ENCODE measurements at regions not wholly inside any gene's neighbourhood (a gene's known extent, or its start where the extent isn't known, plus 50 kb on each side); places are given as distances from the start of the nearest gene placed in this dataset.

DNA sequence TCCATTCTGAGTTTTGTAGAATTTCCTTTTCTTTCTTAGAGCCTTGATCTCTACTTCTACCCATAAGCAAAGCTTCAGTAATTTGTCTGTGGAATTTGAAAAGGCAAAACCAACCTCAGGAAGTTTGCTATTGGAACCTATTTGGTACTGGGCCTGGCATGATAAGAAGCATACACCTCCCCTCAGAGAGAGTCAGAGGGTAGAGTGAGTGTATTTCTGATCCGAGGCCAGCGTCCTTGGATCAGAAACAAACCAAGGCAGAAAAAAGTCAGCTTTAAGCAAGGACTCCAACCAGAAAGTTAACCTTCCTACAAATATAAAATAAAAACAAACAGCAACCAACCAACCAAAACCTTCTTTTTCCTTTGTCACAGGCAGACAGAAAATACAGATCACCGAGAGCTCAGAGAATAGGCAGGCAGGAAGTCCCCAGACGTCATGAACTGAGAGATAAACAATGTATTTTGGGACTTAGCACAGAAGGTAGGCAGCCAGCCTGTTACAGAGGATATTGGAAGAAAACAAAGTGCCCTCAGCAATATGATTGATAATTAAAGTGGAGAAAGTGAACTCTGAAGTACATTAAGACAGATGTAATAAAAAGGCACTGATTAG, 141.5 kb downstream of the NEDD1 start:
- TF ChIP-seq RARB (CRISPR knock-in tag; IDR thresholded peaks at IDR 0.05) (no peak), BACH2 (CRISPR knock-in tag; IDR thresholded peaks at IDR 0.05; ENCODE audit: borderline replicate concordance) (no peak), OSR1 (CRISPR knock-in tag; IDR thresholded peaks at IDR 0.05) (no peak), PPARA (CRISPR knock-in tag; IDR thresholded peaks at IDR 0.05; ENCODE audit: borderline replicate concordance) (no peak), ISL1 (CRISPR knock-in tag; IDR thresholded peaks at IDR 0.05) (no peak), GLIS3 (CRISPR knock-in tag; IDR thresholded peaks at IDR 0.05) (no peak), ZC3H10 (CRISPR knock-in tag; IDR thresholded peaks at IDR 0.05) (no peak), TOX (CRISPR knock-in tag; IDR thresholded peaks at IDR 0.05; ENCODE audit: borderline replicate concordance) (no peak), ZFP30 (CRISPR knock-in tag; IDR thresholded peaks at IDR 0.05) (no peak), CSDC2 (CRISPR knock-in tag; IDR thresholded peaks at IDR 0.05) (no peak), ESRRG (CRISPR knock-in tag; IDR thresholded peaks at IDR 0.05) (no peak), ZNF70 (CRISPR knock-in tag; IDR thresholded peaks at IDR 0.05) (no peak)
- TF ChIP-seq, protein P1, sequence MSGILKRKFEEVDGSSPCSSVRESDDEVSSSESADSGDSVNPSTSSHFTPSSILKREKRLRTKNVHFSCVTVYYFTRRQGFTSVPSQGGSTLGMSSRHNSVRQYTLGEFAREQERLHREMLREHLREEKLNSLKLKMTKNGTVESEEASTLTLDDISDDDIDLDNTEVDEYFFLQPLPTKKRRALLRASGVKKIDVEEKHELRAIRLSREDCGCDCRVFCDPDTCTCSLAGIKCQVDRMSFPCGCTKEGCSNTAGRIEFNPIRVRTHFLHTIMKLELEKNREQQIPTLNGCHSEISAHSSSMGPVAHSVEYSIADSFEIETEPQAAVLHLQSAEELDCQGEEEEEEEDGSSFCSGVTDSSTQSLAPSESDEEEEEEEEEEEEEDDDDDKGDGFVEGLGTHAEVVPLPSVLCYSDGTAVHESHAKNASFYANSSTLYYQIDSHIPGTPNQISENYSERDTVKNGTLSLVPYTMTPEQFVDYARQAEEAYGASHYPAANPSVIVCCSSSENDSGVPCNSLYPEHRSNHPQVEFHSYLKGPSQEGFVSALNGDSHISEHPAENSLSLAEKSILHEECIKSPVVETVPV (CRISPR knock-in tag; IDR thresholded peaks at IDR 0.05) = no peak
- TF ChIP-seq, protein P2, sequence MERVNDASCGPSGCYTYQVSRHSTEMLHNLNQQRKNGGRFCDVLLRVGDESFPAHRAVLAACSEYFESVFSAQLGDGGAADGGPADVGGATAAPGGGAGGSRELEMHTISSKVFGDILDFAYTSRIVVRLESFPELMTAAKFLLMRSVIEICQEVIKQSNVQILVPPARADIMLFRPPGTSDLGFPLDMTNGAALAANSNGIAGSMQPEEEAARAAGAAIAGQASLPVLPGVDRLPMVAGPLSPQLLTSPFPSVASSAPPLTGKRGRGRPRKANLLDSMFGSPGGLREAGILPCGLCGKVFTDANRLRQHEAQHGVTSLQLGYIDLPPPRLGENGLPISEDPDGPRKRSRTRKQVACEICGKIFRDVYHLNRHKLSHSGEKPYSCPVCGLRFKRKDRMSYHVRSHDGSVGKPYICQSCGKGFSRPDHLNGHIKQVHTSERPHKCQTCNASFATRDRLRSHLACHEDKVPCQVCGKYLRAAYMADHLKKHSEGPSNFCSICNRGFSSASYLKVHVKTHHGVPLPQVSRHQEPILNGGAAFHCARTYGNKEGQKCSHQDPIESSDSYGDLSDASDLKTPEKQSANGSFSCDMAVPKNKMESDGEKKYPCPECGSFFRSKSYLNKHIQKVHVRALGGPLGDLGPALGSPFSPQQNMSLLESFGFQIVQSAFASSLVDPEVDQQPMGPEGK (CRISPR knock-in tag; IDR thresholded peaks at IDR 0.05; ENCODE audit: borderline replicate concordance) = no peak
- ATAC-seq = no peak

DNA sequence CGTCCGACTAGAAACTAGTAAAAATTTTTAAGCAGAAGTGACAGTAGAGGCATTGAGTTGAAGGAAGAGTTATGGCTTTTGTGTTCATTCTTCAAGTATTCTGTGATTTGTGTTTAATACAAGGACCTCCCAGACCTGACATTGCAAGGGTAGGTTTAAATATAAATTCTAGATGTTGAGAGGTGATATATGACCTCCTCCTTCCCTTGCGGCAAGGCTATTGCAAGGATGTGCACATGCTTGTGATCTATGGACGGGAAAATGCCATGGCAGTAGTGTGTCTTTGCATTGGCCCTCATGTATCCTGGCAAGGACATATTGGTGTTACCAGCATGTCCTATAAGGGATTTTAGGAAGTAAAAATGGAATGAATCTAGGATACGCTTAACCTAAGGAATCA, 143.5 kb downstream of the NEDD1 start:
- TF ChIP-seq, protein P3, sequence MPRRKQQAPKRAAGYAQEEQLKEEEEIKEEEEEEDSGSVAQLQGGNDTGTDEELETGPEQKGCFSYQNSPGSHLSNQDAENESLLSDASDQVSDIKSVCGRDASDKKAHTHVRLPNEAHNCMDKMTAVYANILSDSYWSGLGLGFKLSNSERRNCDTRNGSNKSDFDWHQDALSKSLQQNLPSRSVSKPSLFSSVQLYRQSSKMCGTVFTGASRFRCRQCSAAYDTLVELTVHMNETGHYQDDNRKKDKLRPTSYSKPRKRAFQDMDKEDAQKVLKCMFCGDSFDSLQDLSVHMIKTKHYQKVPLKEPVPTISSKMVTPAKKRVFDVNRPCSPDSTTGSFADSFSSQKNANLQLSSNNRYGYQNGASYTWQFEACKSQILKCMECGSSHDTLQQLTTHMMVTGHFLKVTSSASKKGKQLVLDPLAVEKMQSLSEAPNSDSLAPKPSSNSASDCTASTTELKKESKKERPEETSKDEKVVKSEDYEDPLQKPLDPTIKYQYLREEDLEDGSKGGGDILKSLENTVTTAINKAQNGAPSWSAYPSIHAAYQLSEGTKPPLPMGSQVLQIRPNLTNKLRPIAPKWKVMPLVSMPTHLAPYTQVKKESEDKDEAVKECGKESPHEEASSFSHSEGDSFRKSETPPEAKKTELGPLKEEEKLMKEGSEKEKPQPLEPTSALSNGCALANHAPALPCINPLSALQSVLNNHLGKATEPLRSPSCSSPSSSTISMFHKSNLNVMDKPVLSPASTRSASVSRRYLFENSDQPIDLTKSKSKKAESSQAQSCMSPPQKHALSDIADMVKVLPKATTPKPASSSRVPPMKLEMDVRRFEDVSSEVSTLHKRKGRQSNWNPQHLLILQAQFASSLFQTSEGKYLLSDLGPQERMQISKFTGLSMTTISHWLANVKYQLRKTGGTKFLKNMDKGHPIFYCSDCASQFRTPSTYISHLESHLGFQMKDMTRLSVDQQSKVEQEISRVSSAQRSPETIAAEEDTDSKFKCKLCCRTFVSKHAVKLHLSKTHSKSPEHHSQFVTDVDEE (CRISPR knock-in tag; IDR thresholded peaks at IDR 0.05) = no peak
- TF ChIP-seq ZNF8 (CRISPR knock-in tag; IDR thresholded peaks at IDR 0.05) = no peak
- no peak for TF ChIP-seq ZC3H10 (CRISPR knock-in tag; IDR thresholded peaks at IDR 0.05)
- TF ChIP-seq, protein P1 (CRISPR knock-in tag; IDR thresholded peaks at IDR 0.05) = no peak
- no peak for TF ChIP-seq RARB (CRISPR knock-in tag; IDR thresholded peaks at IDR 0.05)
- no peak for TF ChIP-seq TCF4 (CRISPR knock-in tag; IDR thresholded peaks at IDR 0.05; ENCODE audit: borderline replicate concordance)
- no peak for TF ChIP-seq OSR1 (CRISPR knock-in tag; IDR thresholded peaks at IDR 0.05)
- no peak for TF ChIP-seq ZNF70 (CRISPR knock-in tag; IDR thresholded peaks at IDR 0.05)
- TF ChIP-seq, protein P4, sequence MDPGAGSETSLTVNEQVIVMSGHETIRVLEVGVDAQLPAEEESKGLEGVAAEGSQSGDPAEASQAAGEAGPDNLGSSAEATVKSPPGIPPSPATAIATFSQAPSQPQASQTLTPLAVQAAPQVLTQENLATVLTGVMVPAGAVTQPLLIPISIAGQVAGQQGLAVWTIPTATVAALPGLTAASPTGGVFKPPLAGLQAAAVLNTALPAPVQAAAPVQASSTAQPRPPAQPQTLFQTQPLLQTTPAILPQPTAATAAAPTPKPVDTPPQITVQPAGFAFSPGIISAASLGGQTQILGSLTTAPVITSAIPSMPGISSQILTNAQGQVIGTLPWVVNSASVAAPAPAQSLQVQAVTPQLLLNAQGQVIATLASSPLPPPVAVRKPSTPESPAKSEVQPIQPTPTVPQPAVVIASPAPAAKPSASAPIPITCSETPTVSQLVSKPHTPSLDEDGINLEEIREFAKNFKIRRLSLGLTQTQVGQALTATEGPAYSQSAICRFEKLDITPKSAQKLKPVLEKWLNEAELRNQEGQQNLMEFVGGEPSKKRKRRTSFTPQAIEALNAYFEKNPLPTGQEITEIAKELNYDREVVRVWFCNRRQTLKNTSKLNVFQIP (CRISPR knock-in tag; IDR thresholded peaks at IDR 0.05; ENCODE audit: borderline replicate concordance, low read depth) = no peak
- TF ChIP-seq PPARA (CRISPR knock-in tag; IDR thresholded peaks at IDR 0.05; ENCODE audit: borderline replicate concordance) = no peak
- TF ChIP-seq ISL1 (CRISPR knock-in tag; IDR thresholded peaks at IDR 0.05) = no peak
- no peak for TF ChIP-seq ARNTL (CRISPR knock-in tag; IDR thresholded peaks at IDR 0.05; ENCODE audit: borderline replicate concordance, low read depth)
- ATAC-seq = no peak

DNA sequence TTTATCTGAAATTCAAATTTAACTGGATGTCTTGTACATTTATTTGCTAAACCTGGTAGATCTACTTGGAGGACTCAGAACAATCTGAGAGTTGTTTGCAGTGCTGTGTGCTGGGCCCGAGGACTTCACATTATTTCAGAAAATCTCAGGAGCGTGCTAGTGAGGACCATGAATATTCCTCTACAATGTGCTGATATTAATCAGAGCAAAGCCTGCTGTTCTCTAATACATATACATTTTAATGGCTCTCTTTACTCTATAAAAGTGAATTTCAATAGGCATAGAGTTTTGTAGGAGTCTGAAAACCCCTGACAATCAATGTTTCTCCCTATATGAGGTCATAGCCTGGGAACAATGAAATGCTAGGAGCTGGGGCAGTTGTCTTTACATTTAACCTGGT, 144.3 kb downstream of the NEDD1 start:
- ATAC-seq = no peak
- TF ChIP-seq, protein P5, sequence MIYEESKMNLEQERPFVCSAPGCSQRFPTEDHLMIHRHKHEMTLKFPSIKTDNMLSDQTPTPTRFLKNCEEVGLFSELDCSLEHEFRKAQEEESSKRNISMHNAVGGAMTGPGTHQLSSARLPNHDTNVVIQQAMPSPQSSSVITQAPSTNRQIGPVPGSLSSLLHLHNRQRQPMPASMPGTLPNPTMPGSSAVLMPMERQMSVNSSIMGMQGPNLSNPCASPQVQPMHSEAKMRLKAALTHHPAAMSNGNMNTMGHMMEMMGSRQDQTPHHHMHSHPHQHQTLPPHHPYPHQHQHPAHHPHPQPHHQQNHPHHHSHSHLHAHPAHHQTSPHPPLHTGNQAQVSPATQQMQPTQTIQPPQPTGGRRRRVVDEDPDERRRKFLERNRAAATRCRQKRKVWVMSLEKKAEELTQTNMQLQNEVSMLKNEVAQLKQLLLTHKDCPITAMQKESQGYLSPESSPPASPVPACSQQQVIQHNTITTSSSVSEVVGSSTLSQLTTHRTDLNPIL (CRISPR knock-in tag; IDR thresholded peaks at IDR 0.05; ENCODE audit: low read depth) = no peak
- no peak for TF ChIP-seq RARB (CRISPR knock-in tag; IDR thresholded peaks at IDR 0.05)
- TF ChIP-seq ZFP30 (CRISPR knock-in tag; IDR thresholded peaks at IDR 0.05) = no peak
- no peak for TF ChIP-seq ZNF565 (CRISPR knock-in tag; conservative IDR thresholded peaks at IDR 0.05; ENCODE audit: low read depth)
- no peak for TF ChIP-seq SNAI2 (CRISPR knock-in tag; IDR thresholded peaks at IDR 0.05)
- no peak for TF ChIP-seq TOX (CRISPR knock-in tag; IDR thresholded peaks at IDR 0.05; ENCODE audit: borderline replicate concordance)
- TF ChIP-seq, protein P1 (CRISPR knock-in tag; IDR thresholded peaks at IDR 0.05) = no peak
- TF ChIP-seq, protein P4 (CRISPR knock-in tag; IDR thresholded peaks at IDR 0.05; ENCODE audit: borderline replicate concordance, low read depth) = no peak
- TF ChIP-seq ZC3H10 (CRISPR knock-in tag; IDR thresholded peaks at IDR 0.05) = no peak
- TF ChIP-seq ISL1 (CRISPR knock-in tag; IDR thresholded peaks at IDR 0.05) = no peak

Data from SK-N-SH treated with all-trans-retinoic acid at 6 μM for 48 hours (cell line).